Stimulated activated CD8-positive, alpha-beta memory T cell treated with anti-CD3 and anti-CD28 coated beads, Interleukin-12 subunit alpha, Interleukin-12 subunit beta, amount 100 ng/mL, for 1 hour (primary cell): ENCODE measurements at regions not wholly inside any gene's neighbourhood (a gene's known extent, or its start where the extent isn't known, plus 50 kb on each side); places are given as distances from the start of the nearest gene placed in this dataset.

Experiments
- DNase-seq: peaks from one replicate; pipeline ENCODE4 v3.0.0-alpha.2; 2020; ENCODE audit warnings: low read depth

DNA sequence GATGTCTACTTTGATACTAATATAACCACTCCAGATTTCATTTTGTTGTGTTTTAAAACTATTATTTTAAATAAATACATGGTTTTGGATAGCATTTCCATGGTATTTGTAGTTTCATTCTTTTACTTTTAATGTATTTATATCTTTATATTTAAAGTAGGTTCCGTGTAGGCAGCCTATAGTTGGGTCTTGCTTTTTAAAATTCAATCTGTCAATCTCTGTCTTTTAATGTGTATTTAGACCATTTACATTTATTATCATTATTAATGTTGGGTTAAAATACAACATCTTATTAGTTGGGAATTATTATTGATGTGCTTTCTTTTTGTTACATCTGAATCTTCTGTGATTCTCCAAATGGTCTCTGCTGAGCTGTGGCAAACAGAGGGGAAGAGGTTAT, 412.1 kb downstream of the NPIPA7 start:
- DNase-seq: no peak

DNA sequence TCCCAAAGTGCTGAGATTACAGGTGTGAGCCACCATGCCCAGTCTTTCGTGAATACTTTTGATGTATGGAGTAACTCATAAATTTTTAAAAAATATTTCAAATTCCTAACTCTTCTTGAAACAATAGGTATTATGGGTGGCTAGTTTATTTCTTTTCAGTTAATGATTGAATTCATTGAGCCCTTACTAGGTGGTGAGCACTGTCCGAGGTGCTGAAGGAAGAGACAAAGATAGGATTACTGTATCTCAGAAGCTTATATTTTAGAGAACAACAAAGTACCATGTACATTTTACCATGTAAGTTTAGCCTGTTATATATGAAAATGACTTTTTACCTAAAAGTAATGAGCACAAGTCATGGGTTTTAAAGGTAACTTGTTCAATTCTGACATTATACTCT, 418.3 kb downstream of the NPIPA7 start:
- DNase-seq: no peak

DNA sequence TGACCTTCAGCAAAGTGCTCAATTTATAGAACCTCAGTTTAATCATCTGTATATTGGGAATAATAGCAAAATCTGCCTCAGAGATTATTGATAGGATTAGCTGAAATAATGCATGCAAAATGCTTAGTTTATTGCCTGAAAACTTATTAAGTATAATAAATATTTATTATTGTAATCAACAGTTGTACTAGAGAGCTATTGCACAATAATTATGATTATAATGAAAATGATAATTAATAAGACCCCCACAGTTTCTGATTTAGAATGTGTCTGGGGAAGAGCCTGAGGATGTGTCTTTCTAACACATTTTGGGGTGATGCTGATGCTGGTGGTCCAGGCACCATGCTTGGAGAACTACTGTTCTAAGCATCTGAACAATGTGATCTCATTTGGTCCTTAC, 419.6 kb downstream of the NPIPA7 start:
- DNase-seq: no peak

DNA sequence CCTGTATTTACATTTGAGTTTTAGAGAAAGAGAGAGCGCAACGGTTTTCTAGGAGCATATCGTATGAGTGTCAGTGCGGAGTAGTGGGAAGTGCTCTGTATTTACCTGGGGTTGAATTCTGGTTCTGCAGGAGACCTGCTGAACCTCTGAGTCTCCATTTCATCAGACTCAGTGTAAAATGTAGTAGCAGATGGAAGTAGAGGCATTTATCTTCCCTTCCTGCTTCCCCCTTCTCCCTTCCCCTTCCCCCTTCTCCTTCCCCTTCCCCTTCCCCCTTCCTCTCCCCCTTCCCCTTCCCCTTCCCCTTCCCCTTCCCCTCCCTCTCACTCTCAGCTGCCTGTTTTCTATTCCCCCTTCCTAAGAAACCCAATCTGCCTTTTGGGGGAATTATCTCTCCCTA, 426.9 kb downstream of the NPIPA7 start:
- no peak for DNase-seq

DNA sequence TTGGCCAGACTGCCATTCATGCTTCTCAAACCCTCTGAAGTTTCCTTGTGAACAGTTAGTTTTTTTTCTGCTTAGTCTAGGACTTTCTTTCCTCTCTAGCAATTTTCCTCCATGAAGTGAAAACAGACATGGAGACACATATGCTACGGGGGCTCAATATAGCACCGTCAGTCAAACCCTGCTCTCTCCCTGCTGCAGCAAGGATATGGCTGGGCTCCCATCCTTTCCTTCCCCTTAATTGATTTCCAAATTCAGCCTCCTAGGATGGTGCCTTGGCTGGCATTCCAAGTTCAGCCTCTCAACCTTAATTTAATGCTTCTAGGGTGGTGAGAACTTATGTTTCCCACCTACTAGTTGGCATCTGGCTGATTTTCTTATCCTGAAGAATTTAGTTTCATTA, 436.7 kb downstream of the NPIPA7 start:
- no peak for DNase-seq

DNA sequence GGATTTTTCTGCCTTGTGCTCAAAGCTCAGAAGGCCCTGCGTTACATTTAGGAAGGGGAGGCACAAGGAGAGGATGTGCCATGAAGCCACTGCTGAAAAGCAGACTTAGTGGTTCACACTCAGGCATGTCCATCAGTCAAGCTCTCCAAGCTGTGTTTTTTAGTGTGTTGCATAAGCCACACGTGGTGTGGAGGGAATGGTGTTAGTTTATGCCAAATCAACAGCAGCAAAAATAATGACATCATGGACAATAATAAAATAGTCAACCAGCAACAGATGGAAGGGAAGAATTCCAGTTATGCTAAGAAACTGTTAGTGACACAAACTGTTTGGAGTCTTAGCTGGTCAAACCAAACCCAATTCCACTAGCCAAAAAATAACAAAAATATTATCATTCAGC, 438.3 kb downstream of the NPIPA7 start:
- DNase-seq: no peak

DNA sequence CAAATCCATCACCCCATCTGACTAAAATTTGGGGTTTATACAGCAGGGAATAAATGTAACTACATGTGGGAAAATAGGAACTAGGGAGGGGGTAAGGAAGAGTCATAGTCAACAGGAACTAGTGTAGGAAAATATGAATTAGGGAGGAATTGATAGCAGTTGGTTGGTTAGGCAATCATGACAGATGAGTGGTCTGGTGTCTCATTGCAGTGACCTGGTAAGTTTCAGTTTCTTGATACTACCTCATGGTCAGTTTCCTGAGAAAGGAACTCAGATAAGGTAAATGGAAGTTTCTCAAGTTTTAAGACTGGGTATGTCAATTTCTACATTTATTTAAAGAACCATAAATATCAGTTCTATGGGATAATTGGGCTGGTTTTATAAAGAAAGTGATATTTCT, 442.3 kb downstream of the NPIPA7 start:
- no peak for DNase-seq

DNA sequence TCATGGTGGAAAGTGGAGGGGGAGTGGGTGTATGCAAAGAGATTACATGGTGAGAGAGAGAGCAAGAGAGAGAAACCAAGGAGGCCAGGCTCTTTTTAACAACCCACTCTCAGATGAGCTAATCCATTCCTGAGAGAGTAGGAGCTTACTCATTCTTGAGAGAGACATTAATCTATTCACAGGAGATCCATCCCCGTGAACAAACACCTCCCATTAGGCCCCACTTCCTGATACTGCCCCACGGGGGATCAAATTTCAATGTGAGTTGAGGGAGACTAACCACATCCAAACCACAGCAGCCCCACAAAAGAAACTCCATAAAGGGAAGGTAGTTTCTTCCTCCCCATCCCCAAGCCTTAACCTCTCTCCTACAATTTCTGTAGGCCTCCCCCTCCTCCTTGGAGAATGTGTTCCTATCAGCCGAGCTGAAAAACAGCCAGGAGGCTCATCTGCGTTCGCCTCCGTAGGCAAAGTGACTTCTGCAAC, 450.0 kb downstream of the NPIPA7 start:
- DNase-seq: no peak

DNA sequence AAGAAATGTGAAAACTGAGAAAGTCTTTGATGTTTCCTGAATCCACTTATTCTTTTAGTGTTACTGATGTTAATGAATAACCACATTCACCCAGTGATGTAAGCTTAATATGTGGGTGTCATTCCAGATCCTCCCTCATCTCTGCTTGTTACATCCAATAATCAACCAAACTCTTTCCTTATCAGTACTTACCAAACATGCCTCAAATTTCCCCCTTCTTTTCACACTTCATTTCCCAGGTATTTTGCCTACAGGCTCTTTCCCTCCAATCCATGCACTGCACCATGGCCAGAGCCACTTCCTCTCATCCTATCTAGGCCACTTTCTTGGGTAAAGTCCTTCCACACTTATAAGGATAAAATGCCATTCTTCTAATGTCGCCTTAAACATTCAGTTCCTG, 451.5 kb downstream of the NPIPA7 start:
- DNase-seq: no peak

DNA sequence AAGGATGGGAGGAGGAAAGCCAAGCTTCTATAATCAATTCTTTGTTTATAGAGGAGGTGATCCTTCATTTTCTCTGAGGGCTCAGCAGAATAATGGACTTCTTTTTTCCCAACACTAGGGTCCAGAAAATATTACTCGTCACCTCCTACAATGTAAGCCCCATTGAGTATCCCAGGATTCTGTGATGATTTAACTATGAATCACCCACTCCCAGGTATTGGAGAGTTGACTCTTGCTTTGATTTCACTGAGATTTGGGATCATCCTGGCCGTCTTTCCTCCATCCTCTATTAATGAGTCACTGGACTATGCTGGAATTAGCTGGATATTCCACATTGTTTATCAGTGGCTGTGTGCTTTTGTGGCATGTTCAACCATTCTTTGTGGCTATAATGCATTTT, 452.0 kb downstream of the NPIPA7 start:
- no peak for DNase-seq

DNA sequence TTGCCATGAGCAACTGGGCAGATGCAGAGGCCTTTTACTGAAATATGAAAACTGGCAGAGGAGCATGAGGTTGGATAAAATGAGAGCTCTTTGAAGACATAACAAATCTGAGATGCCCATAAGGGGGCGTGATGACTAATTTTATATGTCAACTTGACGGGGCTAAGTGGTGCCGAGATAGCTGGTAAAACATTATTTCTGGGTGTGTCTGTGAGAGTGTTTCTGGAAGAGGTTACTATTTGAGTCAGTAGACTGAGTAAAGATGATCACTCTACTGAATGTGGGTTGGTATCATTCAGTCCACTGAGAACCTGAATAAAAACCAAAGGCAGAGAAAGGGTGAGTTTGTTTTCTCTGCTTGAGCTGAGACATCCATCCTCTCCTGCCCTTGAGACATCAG, 454.2 kb downstream of the NPIPA7 start:
- DNase-seq: no peak

DNA sequence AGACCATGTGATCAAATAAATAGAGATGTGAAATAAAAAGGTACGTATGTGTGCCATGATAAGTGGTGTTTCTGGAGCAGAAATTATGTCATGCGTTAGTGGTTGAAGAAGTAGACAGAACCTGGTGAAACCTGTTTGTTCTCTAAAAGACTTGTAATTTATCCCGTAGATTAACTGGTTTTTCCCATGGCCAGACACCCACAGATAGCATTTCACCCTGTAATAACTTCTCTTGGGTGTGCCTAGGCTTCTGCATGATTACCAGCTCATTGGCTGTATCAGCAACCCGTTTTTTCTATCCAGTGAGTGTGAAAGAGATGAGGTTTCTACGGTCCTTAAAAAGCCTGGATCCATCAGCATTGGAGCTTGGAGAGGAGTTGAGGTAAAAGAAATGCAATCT, 471.3 kb downstream of the NPIPA7 start:
- DNase-seq: no peak

DNA sequence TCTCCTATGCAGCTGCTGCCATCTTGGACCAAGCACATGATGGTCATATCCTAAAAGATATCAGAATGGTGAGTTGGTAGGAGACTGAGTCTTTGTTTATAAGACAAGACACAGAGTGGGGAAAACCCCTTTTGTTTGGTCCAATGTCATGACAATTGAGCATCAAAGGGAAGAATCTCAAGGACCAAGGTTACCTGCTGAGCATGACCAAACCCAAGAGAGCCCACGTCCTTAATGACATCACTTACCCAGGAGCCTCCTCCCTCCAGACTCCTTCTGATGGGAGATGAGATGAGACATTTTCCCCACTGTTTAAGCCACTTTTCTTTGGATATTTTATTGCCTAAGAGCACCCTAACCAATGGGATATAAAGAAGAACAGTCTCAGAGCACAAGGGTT, 478.1 kb downstream of the NPIPA7 start:
- DNase-seq: no peak

DNA sequence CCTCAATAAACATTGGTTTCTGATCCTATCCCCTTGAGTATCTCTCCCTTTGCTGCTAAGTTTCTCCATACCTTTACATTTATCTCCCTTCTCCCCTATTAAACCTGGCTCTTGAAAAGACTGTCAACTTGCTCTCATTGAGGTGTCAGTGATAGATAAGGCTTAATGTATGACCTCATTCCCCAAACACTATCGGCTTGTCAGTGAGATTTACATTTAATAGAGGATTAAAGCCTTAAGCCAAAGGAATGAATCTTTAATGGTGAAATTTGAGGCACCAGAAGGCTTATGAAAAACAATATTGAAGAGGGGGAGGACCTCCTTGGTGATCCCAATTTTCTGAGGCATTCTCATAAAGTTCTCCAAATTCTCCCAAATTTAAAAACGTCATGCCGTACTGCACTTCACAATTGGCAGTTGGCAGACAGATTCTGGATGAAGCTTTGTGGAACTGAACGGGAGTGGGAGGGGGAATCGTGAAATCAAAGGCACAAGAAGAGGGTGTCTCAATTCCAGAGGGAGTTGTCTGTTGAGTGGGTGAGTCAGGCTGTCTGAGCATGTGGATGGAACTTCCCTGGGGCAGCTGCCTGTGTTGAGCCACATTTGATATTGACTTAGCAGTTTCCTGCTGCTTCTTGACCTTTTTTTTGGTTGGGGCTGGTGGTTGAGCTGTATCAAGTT, 478.8 kb downstream of the NPIPA7 start:
- DNase-seq: no peak

DNA sequence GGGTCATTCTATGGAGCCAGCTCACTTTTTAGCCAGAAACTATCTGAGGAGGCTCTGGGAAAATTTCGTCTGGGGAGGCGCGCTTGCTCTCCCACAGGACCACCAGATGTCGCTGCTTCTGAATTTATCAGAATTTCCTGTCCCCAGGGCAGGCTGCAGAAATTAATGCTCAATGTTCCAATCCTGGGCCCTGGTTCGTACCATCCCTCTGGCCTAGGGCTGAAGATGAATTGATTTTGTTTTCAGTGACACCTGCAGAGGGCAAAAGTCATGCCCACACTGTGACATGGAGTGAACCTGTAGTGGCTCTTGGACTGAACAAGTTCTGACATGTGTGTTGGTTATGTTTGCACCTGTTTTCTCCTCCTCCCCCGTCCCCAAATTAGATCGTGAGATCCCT, 482.6 kb downstream of the NPIPA7 start:
- DNase-seq: peak; percentile 30

DNA sequence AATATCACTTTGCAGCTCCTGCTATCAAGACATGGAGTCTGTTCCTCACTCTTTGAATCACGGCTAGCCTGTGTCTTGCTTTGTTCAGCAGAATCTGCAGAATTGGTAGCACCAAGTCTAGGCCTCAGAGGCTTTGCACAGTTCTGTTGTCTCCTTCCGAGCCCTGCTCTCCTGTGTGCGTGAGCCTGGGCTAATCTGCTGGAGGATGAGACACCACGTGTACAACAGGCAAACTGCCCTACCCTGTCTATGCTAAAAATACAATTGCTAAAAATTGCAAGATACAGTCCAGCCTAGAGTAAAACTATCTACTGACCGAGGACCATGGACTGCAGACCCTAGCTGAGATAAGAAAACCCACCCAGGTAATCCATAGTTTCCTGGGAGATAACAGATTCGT, 484.7 kb downstream of the NPIPA7 start:
- no peak for DNase-seq

DNA sequence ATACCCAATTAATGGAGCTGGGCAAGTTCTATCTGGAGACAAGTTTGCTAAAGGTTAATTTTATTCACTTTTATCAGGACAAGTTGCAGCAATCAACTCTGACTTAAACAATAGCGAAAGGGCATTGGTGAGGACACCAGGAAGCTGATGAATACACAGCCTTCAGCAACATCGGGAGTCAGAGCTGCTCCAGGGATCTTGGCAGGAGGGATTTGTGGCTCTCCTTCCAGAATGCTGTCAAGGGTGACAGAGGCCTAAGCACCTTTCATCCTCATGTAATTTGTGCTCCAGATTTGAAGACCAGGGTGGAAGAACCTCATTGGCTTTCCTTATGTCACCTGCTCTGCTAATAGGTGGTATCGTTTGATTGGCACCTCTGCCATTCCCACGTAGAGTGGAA, 485.6 kb downstream of the NPIPA7 start:
- DNase-seq: no peak

DNA sequence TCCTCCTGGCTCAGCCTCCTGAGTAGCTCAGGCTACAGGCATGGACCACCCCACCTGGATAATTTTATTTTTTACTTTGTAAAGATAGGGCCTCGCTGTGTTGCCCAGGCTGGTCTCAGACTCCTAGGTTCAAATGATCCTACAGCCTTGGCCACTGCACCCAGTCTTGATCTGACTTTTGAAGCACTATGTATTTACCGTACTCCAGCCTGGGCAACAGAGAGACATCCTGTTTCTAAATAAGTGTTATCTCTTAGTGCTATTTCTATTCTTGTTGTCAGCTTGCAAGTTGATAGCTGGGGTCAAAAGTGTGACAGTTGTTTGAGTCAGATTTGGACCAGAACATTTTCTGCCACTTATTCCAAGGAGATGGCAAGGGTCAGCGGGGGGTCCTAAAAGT, 486.4 kb downstream of the NPIPA7 start:
- no peak for DNase-seq

DNA sequence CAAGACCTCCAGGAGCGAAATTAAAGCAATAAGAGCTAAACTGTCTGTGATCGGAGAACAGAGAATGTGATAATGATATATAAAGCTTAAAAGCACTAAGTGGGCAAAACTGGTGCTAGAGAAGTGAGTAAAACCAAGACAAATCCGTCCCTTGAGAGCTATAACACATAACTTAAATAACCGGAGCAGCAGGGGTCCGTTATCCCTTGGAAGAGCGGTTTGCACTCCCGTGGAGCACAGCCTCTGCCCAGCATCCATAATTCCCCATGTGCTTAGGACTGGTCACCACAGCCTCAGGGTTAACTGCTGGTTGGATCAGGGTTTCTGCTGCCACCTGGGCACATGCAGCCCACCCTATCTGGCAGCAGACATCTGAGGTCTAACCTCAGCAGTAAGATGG, 489.0 kb downstream of the NPIPA7 start:
- no peak for DNase-seq

DNA sequence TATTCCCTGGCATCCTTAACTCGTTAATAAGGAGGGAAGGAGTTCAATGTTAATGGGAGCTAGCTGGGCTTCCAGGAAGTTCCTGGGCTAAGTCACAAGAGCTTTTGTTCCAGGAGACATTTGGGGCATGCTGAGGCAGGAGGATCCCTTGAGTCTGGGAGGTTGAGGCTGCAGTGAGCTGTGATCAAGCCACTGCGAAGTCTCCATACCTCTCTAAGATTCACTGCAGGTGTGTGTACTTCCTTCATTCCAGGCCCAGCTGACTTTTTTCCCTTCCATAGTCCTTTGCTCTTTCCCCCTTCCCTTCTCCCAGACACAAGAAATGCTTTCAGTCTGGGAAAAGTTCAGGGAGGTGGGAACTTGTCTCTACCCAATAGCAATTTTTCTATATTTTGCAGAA, 489.8 kb downstream of the NPIPA7 start:
- no peak for DNase-seq

DNA sequence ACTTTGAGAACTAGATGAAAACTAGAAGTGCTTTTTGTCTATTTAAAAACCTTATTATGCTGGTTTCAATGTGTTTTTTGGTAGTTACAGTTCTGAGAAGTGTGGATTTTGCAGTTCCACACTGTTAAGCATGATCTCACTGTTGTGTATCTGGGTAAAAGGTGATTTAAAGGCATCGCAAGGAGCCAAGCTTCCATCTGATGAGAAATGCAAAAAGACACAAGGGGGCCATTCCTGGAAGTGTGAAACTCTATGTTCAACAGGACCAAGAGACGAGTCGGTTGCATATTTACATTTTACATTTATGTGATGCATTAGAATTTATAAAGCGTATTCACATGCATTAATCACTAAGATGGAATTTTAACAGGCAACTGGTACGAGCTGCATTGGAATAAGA, 490.8 kb downstream of the NPIPA7 start:
- no peak for DNase-seq

DNA sequence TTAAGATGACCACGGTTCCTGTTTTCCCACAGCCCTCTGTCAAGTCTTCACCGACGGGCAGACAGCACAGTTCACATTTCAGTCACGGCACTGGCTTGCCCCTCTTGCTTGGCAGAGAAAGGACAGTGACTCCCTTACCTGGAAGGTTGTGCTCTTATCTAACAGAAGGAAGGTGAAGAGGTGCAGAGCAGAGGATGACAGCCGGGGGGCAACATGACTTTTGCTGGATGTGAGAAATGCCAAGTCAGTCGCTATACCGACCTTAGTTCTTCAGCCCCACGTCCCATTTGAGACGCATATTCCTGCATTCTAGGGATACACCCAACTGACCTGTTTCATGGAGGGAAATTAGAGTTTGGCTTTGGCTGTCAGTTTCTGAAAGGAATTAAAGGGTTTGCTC, 492.3 kb downstream of the NPIPA7 start:
- DNase-seq: no peak

DNA sequence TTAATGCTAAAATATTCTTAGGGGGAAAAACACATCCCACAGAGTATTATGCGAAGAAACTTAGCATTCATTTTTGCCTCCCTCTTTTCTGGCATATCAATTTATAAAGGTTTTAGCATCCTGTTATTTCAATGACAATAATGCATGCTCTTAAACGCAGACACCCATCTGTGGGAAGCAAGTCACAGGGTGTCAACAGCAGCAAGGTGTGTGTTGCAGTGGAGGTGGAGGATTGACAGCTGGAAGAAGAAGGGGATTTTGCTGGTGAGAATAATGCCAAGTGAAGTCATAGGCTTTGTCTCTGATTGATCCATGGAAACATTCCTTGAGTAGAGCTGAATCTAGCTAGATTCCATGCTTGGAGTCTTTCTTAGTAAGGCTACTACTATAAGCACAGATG, 498.1 kb downstream of the NPIPA7 start:
- DNase-seq: no peak

DNA sequence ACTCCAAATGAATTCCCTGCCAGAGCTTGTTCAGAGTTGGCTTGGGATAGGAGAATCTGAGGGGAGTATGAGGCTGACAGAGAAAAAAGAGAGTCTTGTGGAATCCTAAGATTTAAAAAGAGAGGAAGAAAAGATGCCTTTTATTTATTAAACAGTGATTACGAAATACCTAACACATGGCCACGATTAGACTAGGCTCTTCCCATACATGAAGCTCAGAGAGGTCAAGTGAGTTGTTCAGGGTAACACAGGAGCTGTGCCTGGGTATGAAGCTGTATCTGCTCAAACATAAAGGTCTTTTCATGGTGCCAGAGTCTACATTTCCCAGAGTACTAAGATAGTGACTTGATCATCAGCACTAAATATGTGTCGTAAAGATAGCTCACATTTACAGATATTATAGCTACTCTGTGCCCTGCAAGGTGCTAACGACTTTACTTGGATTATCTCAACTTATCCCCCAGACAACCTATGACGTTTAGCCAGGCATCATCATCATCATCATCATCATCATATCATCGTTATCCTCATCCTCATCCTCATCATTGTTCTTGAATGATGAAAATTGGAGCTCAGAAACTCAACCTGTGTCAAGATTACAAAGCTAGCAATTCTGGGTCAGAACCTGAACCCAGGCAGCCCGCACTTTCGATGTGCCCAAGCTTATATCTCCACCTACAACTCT, 500.8 kb downstream of the NPIPA7 start:
- DNase-seq: no peak
